Right lobe of liver (tissue), 6 donors: ENCODE measurements at regions not wholly inside any gene's neighbourhood (a gene's known extent, or its start where the extent isn't known, plus 50 kb on each side); places are given as distances from the start of the nearest gene placed in this dataset.

ENCODE experiments used
- ATAC-seq, 4 donors: fragments of 200-7000 bp; cut with Tn5 transposase; one replicate each; pipeline ENCODE4 v1.9.1; 2020; ENCODE audit warnings: mild to moderate bottlenecking in 4 of 4, moderate library complexity in 4 of 4
- DNase-seq, 3 donors: peaks; one replicate each; pipeline ENCODE4 v3.0.0-alpha.2; 2020
- H3K27ac ChIP-seq, 3 donors: fragments of 200-600 bp; one replicate each; pipeline ENCODE4 v1.8.0; 2022
- H3K27me3 ChIP-seq, 2 donors: fragments of 200-600 bp; one replicate each; pipeline ENCODE4 v1.8.0; 2022
- H3K36me3 ChIP-seq, 4 donors: fragments of 200-600 bp; sonication (generic) in 1 of 4; one replicate each; pipeline versions ENCODE4 v1.5.1 to v1.8.0; 2017 to 2022; ENCODE audit warnings: control low read depth in 1 of 4
- H3K4me1 ChIP-seq, 4 donors: fragments of 200-600 bp; sonication (generic) in 1 of 4; one replicate each; pipeline versions ENCODE4 v1.5.1 to v1.8.0; 2017 to 2022; ENCODE audit warnings: control low read depth in 1 of 4
- H3K4me3 ChIP-seq, 3 donors: fragments of 200-600 bp; one replicate each; pipeline ENCODE4 v1.8.0; 2022
- H3K9me3 ChIP-seq, 4 donors: fragments of 200-600 bp; sonication (generic) in 1 of 4; one replicate each; pipeline versions ENCODE4 v1.5.1 to v1.8.0; 2017 to 2022; ENCODE audit warnings: control low read depth in 1 of 4
- POLR2A ChIP-seq: fragments of 450-650 bp; IDR thresholded peaks from one replicate; pipeline ENCODE4 v1.6.1; 2017; ENCODE audit warnings: antibody characterized with exemption, mild to moderate bottlenecking
- WGBS: methylation state at CpG from one replicate; pipeline ENCODE4 v1.1.6; 2018; ENCODE audit warnings: low coverage, low lambda C conversion rate; ENCODE audit not compliant: insufficient coverage; ENCODE audit errors: missing lambda C conversion rate; 5-methylcytosine and 5-hydroxymethylcytosine counted together
- intact Hi-C, 2 donors: fragments of 100-400 bp; cut with DNase I; formaldehyde crosslinking; loops; one replicate each; pipeline versions ENCODE4 v1.11.2 to v1.14.1; 2022
- TF ChIP-seq, protein P1 (sequence below), 4 donors: fragments of 200-600 bp in 3 of 4; fragments of 450-650 bp in 1 of 4; IDR thresholded peaks; one replicate each; pipeline versions ENCODE4 v1.5.1 to v1.8.0; 2016 to 2022; ENCODE audit warnings: antibody characterized with exemption in 4 of 4, mild to moderate bottlenecking in 2 of 4
- donor health status: DM: no; HTN: yes; CAD: no.
- donor health status: DM: no; HTN: no; CAD: no.
- donor health status: DM: no; HTN: no; CAD: no.
- donor health status: DM: no; HTN: yes; CAD: no.
- donor health status: DM: no; HTN: yes; CAD: no.

GRCh38 chr4:144288011-144288903 lies 147.7 kb upstream of the GYPA start:
- H3K36me3 ChIP-seq = no peaks in the 10 kb centered on the region
- no peak for ATAC-seq
- H3K27ac ChIP-seq = no peak overlapping the region
- TF ChIP-seq POLR2A = no peak
- TF ChIP-seq, protein P1, sequence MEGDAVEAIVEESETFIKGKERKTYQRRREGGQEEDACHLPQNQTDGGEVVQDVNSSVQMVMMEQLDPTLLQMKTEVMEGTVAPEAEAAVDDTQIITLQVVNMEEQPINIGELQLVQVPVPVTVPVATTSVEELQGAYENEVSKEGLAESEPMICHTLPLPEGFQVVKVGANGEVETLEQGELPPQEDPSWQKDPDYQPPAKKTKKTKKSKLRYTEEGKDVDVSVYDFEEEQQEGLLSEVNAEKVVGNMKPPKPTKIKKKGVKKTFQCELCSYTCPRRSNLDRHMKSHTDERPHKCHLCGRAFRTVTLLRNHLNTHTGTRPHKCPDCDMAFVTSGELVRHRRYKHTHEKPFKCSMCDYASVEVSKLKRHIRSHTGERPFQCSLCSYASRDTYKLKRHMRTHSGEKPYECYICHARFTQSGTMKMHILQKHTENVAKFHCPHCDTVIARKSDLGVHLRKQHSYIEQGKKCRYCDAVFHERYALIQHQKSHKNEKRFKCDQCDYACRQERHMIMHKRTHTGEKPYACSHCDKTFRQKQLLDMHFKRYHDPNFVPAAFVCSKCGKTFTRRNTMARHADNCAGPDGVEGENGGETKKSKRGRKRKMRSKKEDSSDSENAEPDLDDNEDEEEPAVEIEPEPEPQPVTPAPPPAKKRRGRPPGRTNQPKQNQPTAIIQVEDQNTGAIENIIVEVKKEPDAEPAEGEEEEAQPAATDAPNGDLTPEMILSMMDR (IDR thresholded peaks at IDR 0.05) = no peak
- no peaks in the 10 kb centered on the region for H3K4me1 ChIP-seq
- WGBS = 61% methylated on average over 4 of the region's 6 CpGs
- H3K9me3 ChIP-seq = no peaks in the 10 kb centered on the region
- H3K27me3 ChIP-seq = peaks cover 0 to 3% of the 10 kb centered on the region in 2 donors
- no peak overlapping the region for H3K4me3 ChIP-seq
- intact Hi-C loops = no loop called here
- no peak for DNase-seq

DNA sequence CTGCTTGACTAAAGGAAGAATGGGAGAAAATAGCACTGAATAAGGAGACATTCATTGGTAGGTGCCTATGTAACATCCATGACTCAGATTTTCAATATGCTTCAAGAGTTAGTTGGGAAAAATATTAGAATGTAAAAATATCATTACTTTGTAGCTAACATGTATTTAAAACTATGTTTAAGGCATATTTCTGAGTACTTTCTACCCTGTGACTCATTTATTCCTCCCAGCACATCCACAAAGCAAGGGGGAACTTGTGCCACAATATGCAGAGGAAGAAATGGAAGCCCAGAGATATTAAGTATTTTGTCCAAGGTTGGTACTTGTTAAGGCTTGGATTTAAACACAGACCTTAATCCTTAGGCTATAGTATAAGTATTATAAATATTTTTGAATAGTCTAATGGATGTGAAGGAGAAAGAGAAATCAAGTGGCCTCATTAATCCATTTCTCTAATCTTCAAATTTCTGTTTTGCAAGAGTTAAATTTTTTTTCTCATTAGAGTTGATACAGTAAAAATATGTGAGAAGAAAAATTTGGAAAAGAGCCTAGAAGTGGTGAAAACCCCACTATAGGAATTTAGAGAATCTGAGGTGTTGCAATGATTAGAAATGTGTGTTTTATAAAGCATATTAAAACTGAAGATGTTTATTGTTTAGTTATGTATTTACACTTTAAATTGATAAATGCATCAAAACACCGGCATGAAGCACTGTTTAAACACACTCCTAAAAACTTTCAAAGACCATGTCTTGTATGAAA lies 149.3 kb upstream of the GYPA start:
- Histone ChIP-seq H3K4me1 (no peaks in the 10 kb centered on the region), H3K36me3 (no peaks in the 10 kb centered on the region), H3K27ac (no peak overlapping the region), H3K27me3 (no peaks in the 10 kb centered on the region), H3K9me3 (no peaks in the 10 kb centered on the region), H3K4me3 (no peak overlapping the region)
- WGBS = 32% methylated on average over 1 of the region's 1 CpG
- no peak for DNase-seq
- intact Hi-C loops = no loop called here
- no peak for ATAC-seq
- TF ChIP-seq, protein P1 (IDR thresholded peaks at IDR 0.05) = no peak
- no peak for TF ChIP-seq POLR2A

GRCh38 chr4:144291164-144291563 lies 150.6 kb upstream of the GYPA start:
- Histone ChIP-seq H3K4me1 (no peaks in the 10 kb centered on the region), H3K27me3 (no peaks in the 10 kb centered on the region), H3K9me3 (no peaks in the 10 kb centered on the region), H3K36me3 (no peaks in the 10 kb centered on the region), H3K27ac (no peak overlapping the region), H3K4me3 (no peak overlapping the region)
- intact Hi-C loops = no loop called here
- no peak for DNase-seq
- 23% methylated on average over 4 of the region's 4 CpGs for WGBS
- TF ChIP-seq POLR2A = no peak
- TF ChIP-seq, protein P1 (IDR thresholded peaks at IDR 0.05) = no peak
- no peak for ATAC-seq

DNA sequence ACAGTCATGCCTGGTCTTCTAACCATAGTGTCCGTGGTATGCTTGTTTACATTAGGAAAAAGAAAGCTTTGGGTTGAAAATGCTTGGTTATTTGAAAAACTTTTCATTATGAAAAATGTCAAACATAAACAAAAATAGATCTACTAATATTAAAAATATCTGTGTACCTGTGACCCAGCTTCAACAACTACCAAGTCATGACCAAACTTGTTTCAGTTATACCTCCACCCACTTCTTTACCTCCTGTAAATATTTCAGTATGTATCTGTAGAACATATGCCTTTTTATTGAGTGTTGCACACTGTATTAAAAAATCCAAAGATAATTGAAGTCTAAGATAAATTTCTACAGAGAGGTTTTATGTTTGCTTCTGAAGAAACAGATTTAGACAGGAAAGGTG lies 153.7 kb upstream of the GYPA start:
- TF ChIP-seq POLR2A = no peak
- TF ChIP-seq, protein P1 (IDR thresholded peaks at IDR 0.05) = no peak
- 44% methylated on average over 1 of the region's 1 CpG for WGBS
- intact Hi-C loops = no loop called here

More for the DNA sequence above, 153.7 kb upstream of the GYPA start:
- no peaks in the 10 kb centered on the region for H3K36me3 ChIP-seq
- DNase-seq = no peak
- H3K9me3 ChIP-seq = no peaks in the 10 kb centered on the region
- H3K4me3 ChIP-seq = no peak overlapping the region
- no peaks in the 10 kb centered on the region for H3K4me1 ChIP-seq
- H3K27me3 ChIP-seq = no peaks in the 10 kb centered on the region
- ATAC-seq = no peak
- no peak overlapping the region for H3K27ac ChIP-seq
